H1 (cell line): ENCODE measurements at regions not wholly inside any gene's neighbourhood (a gene's known extent, or its start where the extent isn't known, plus 50 kb on each side); places are given as distances from the start of the nearest gene placed in this dataset.

Experiments used
- RNF2 ChIP-seq: fragments of 200-900, 300-1000 bp; sonication (generic); IDR thresholded peaks from 2 replicates; pipeline ENCODE4 v1.7.1; 2016; ENCODE audit warnings: borderline replicate concordance, low read depth, mild to moderate bottlenecking, antibody characterized with exemption, low read length; ENCODE audit not compliant: poor library complexity, severe bottlenecking; ENCODE audit errors: missing control alignments
- TF ChIP-seq, protein P1 (sequence below), 3 experiments: IDR thresholded peaks; 1 replicate in 2 of 3; 2 replicates in 1 of 3; pipeline versions ENCODE4 v1.5.1 to v1.6.1; 2011; ENCODE audit warnings: low read length in 3 of 3, mild to moderate bottlenecking in 3 of 3, inconsistent platforms in 2 of 3, low read depth in 1 of 3, moderate library complexity in 1 of 3; ENCODE audit not compliant: insufficient read depth in 1 of 3; ENCODE audit errors: control extremely low read depth in 1 of 3

DNA sequence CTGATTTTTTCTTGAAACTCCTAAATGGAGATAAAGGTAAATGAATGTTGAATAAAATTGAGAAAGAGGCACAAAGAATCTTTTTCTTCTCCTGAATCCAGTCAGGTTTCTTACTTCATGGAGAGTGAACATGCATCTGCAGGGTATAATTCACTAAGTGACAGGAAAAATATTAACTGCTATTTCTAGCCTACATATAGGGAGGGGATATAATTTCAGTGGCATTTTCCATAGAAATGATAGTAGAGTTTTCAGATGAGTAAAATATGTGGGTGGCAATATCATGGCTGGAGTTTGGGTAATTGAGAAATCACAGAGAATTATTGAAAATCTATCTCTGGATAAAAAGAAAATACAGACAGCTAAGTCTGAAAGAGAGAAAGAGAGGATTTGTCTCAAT lies 1227.0 kb upstream of the GJE1 start (continued):
- TF ChIP-seq, protein P1, sequence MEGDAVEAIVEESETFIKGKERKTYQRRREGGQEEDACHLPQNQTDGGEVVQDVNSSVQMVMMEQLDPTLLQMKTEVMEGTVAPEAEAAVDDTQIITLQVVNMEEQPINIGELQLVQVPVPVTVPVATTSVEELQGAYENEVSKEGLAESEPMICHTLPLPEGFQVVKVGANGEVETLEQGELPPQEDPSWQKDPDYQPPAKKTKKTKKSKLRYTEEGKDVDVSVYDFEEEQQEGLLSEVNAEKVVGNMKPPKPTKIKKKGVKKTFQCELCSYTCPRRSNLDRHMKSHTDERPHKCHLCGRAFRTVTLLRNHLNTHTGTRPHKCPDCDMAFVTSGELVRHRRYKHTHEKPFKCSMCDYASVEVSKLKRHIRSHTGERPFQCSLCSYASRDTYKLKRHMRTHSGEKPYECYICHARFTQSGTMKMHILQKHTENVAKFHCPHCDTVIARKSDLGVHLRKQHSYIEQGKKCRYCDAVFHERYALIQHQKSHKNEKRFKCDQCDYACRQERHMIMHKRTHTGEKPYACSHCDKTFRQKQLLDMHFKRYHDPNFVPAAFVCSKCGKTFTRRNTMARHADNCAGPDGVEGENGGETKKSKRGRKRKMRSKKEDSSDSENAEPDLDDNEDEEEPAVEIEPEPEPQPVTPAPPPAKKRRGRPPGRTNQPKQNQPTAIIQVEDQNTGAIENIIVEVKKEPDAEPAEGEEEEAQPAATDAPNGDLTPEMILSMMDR (IDR thresholded peaks at IDR 0.05; ENCODE audit: control extremely low read depth in 1 of 3, insufficient read depth in 1 of 3, low read depth in 1 of 3, low read length in 3 of 3), result no peak
- no peak for TF ChIP-seq RNF2
- TF ChIP-seq, all 59 proteins: peak for 0
